ENCODE measurements at regions not wholly inside any gene's neighbourhood (a gene's known extent, or its start where the extent isn't known, plus 50 kb on each side); places are given as distances from the start of the nearest gene placed in this dataset.

GRCh38 chr6:122126894-122127293, 272.6 kb upstream of the HSF2 start:
- Histone ChIP-seq H3K27me3 (ENCODE audit: insufficient read depth, low read length) (no peaks in the 10 kb centered on the region), H3K79me2 (ENCODE audit: insufficient read depth, low read length) (no peaks in the 10 kb centered on the region), H3K23me2 (ENCODE audit: insufficient read length, low read depth, low read length, poor library complexity, severe bottlenecking) (no peaks in the 10 kb centered on the region), H2BK20ac (ENCODE audit: low read depth, low read length, poor library complexity, severe bottlenecking) (no peak overlapping the region), H3K4ac (ENCODE audit: low read depth, low read length) (no peak overlapping the region), H4K91ac (ENCODE audit: insufficient read length, low read depth, low read length) (no peak overlapping the region), H3K79me1 (ENCODE audit: insufficient read depth, low read depth, low read length, poor library complexity, severe bottlenecking) (no peaks in the 10 kb centered on the region), H2BK5ac (ENCODE audit: insufficient read length, low read length) (no peak overlapping the region), H4K20me1 (ENCODE audit: control insufficient read depth, insufficient read depth, insufficient read length) (no peaks in the 10 kb centered on the region), H2AK5ac (ENCODE audit: insufficient read length, low read length) (no peak overlapping the region), H2BK12ac (ENCODE audit: insufficient read length, low read depth, low read length) (no peak overlapping the region), H2BK120ac (ENCODE audit: low read depth, low read length, poor library complexity, severe bottlenecking) (no peak overlapping the region), H2BK15ac (ENCODE audit: low read depth, low read length) (no peak overlapping the region), H3K56ac (ENCODE audit: insufficient read length, low read depth, low read length) (no peak overlapping the region), H2AFZ (ENCODE audit: low read length) (no peak overlapping the region), H3K9me3 (ENCODE audit: control insufficient read depth, low read depth, low read length) (no peaks in the 10 kb centered on the region), H3K9ac (ENCODE audit: extremely low read depth, insufficient read length, low read length) (no peak overlapping the region), H3K4me1 (ENCODE audit: insufficient read depth, low read length) (no peaks in the 10 kb centered on the region), H3K14ac (ENCODE audit: insufficient read depth, low read length) (no peak overlapping the region), H3K18ac (ENCODE audit: insufficient read length, low read depth, low read length) (no peak overlapping the region), H4K8ac (replicated peaks; ENCODE audit: insufficient read length, low read depth, low read length) (no peak overlapping the region), H3T11ph (ENCODE audit: low read length) (no peak overlapping the region), H3K23ac (ENCODE audit: insufficient read length, low read depth, low read length) (no peak overlapping the region), H4K5ac (ENCODE audit: insufficient read length, low read depth, low read length) (no peak overlapping the region), H3K27ac (ENCODE audit: insufficient read length, low read depth, low read length) (no peak overlapping the region), H3K4me2 (ENCODE audit: insufficient read depth, insufficient read length, low read length) (no peak overlapping the region)
- Mint-ChIP-seq H3K4me3 (no peak overlapping the region), H3K4me1 (no peaks in the 10 kb centered on the region), H3K27ac (no peak overlapping the region), H3K27me3 (ENCODE audit: low read depth) (no peaks in the 10 kb centered on the region), H3K36me3 (ENCODE audit: insufficient read depth in 1 of 3, low read depth in 3 of 3) (no peaks in the 10 kb centered on the region), H3K9me3 (no peaks in the 10 kb centered on the region)
- no peak for DNase-seq
- WGBS (ENCODE audit: extremely low coverage, insufficient read length, low lambda C conversion rate): no CpG with 5 or more reads among the region's 3 CpGs
- TF ChIP-seq, protein P1, sequence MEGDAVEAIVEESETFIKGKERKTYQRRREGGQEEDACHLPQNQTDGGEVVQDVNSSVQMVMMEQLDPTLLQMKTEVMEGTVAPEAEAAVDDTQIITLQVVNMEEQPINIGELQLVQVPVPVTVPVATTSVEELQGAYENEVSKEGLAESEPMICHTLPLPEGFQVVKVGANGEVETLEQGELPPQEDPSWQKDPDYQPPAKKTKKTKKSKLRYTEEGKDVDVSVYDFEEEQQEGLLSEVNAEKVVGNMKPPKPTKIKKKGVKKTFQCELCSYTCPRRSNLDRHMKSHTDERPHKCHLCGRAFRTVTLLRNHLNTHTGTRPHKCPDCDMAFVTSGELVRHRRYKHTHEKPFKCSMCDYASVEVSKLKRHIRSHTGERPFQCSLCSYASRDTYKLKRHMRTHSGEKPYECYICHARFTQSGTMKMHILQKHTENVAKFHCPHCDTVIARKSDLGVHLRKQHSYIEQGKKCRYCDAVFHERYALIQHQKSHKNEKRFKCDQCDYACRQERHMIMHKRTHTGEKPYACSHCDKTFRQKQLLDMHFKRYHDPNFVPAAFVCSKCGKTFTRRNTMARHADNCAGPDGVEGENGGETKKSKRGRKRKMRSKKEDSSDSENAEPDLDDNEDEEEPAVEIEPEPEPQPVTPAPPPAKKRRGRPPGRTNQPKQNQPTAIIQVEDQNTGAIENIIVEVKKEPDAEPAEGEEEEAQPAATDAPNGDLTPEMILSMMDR (conservative IDR thresholded peaks at IDR 0.05): no peak

Data from H9 (cell line).